Neural progenitor cell (in vitro differentiated cells): ENCODE measurements at regions not wholly inside any gene's neighbourhood (a gene's known extent, or its start where the extent isn't known, plus 50 kb on each side); places are given as distances from the start of the nearest gene placed in this dataset.

ENCODE experiments used
- DNase-seq: peaks from one replicate; pipeline ENCODE4 v3.0.0-alpha.2; 2016; ENCODE audit warnings: low spot score
- H2AFZ ChIP-seq: fragments of 200-600 bp; sonication (generic); replicated peaks from 2 replicates; pipeline ENCODE4 v1.6.1; 2016; ENCODE audit warnings: antibody characterized with exemption
- H3F3A ChIP-seq: fragments of 200-600 bp; sonication (generic); 2 replicates; pipeline ENCODE4 v1.6.1; 2016; ENCODE audit warnings: antibody characterized with exemption, low read depth
- H3K27ac ChIP-seq: fragments of 200-600 bp; sonication (generic); 2 replicates; pipeline ENCODE4 v1.5.1; 2016; ENCODE audit warnings: mild to moderate bottlenecking
- H3K27me3 ChIP-seq: fragments of 200-600 bp; sonication (generic); 2 replicates; pipeline ENCODE4 v1.6.1; 2016; ENCODE audit warnings: mild to moderate bottlenecking, moderate library complexity
- H3K36me3 ChIP-seq: fragments of 200-600 bp; sonication (generic); 2 replicates; pipeline ENCODE4 v1.5.1; 2016
- H3K4me1 ChIP-seq: fragments of 200-600 bp; sonication (generic); 2 replicates; pipeline ENCODE4 v1.6.1; 2016; ENCODE audit warnings: mixed run types
- H3K4me2 ChIP-seq: fragments of 200-600 bp; sonication (generic); 2 replicates; pipeline ENCODE4 v1.6.1; 2016
- H3K4me3 ChIP-seq: fragments of 200-600 bp; sonication (generic); 2 replicates; pipeline ENCODE4 v1.5.1; 2016
- H3K79me2 ChIP-seq: fragments of 200-600 bp; sonication (generic); 2 replicates; pipeline ENCODE4 v1.6.1; 2016; ENCODE audit warnings: low read depth
- H3K9ac ChIP-seq: fragments of 200-600 bp; sonication (generic); 2 replicates; pipeline ENCODE4 v1.6.1; 2016
- H3K9me3 ChIP-seq: fragments of 200-600 bp; sonication (generic); 2 replicates; pipeline ENCODE4 v1.5.1; 2016; ENCODE audit warnings: low read depth
- H4K20me1 ChIP-seq: fragments of 200-600 bp; sonication (generic); 2 replicates; pipeline ENCODE4 v1.6.1; 2016; ENCODE audit warnings: low read depth
- H3K27ac Mint-ChIP-seq: 3 replicates; pipeline ENCODE4 v1.8.0; 2021; ENCODE audit warnings: mixed read lengths
- H3K27me3 Mint-ChIP-seq: 2 replicates; pipeline ENCODE4 v1.8.0; 2022; ENCODE audit warnings: low read depth, mild to moderate bottlenecking, inconsistent platforms, moderate library complexity, mixed read lengths; ENCODE audit not compliant: insufficient read depth
- H3K36me3 Mint-ChIP-seq: 3 replicates; pipeline ENCODE4 v1.8.0; 2021; ENCODE audit warnings: mixed read lengths
- H3K4me1 Mint-ChIP-seq: 3 replicates; pipeline ENCODE4 v1.8.0; 2021; ENCODE audit warnings: mixed read lengths
- H3K4me3 Mint-ChIP-seq: 3 replicates; pipeline ENCODE4 v1.8.0; 2021; ENCODE audit warnings: mild to moderate bottlenecking, moderate library complexity, mixed read lengths
- H3K9me3 Mint-ChIP-seq: 3 replicates; pipeline ENCODE4 v1.8.0; 2020; ENCODE audit warnings: mixed read lengths
- CTCF ChIP-seq: fragments of 200-600 bp; sonication (generic); IDR thresholded peaks from 2 replicates; pipeline ENCODE4 v1.5.1; 2017; ENCODE audit warnings: antibody characterized with exemption, mild to moderate bottlenecking
- EZH2 ChIP-seq: fragments of 200-600 bp; sonication (generic); IDR thresholded peaks from 2 replicates; pipeline ENCODE4 v1.6.1; 2017; ENCODE audit warnings: antibody characterized with exemption, mild to moderate bottlenecking, moderate library complexity
- EZH2phosphoT487 ChIP-seq: fragments of 200-600 bp; sonication (generic); IDR thresholded peaks from 2 replicates; pipeline ENCODE4 v1.6.1; 2017; ENCODE audit warnings: antibody characterized with exemption

- no peak overlapping the region for H3K4me2 ChIP-seq
- no peaks in the 10 kb centered on the region for H3K27me3 ChIP-seq
- Mint-ChIP-seq H3K4me3 (no peak overlapping the region), H3K36me3 (no peaks in the 10 kb centered on the region), H3K4me1 (no peaks in the 10 kb centered on the region), H3K27me3 (no peaks in the 10 kb centered on the region), H3K27ac (no peak overlapping the region), H3K9me3 (no peaks in the 10 kb centered on the region)
- no peaks in the 10 kb centered on the region for H3F3A ChIP-seq
- H3K27ac ChIP-seq: no peak overlapping the region
- no peak overlapping the region for H3K4me3 ChIP-seq
- no peaks in the 10 kb centered on the region for H4K20me1 ChIP-seq
- H3K79me2 ChIP-seq: no peaks in the 10 kb centered on the region
- TF ChIP-seq EZH2: no peak
- no peak for TF ChIP-seq CTCF
- no peak for TF ChIP-seq EZH2phosphoT487
- H3K36me3 ChIP-seq: no peaks in the 10 kb centered on the region
- H2AFZ ChIP-seq: no peak overlapping the region
- H3K4me1 ChIP-seq: no peaks in the 10 kb centered on the region
- DNase-seq: no peak
- H3K9me3 ChIP-seq: no peaks in the 10 kb centered on the region
- H3K9ac ChIP-seq: no peak overlapping the region
Observed at GRCh38 chr5:104218200-104218599, 655.6 kb upstream of the NUDT12 start.

- no peaks in the 10 kb centered on the region for H3K27me3 ChIP-seq
- H3K4me2 ChIP-seq: no peak overlapping the region
- Mint-ChIP-seq H3K4me1 (no peaks in the 10 kb centered on the region), H3K4me3 (no peak overlapping the region), H3K27ac (no peak overlapping the region), H3K27me3 (no peaks in the 10 kb centered on the region), H3K9me3 (no peaks in the 10 kb centered on the region), H3K36me3 (no peaks in the 10 kb centered on the region)
- no peak overlapping the region for H3K9ac ChIP-seq
- H3K27ac ChIP-seq: no peak overlapping the region
- H2AFZ ChIP-seq: no peak overlapping the region
- H3K36me3 ChIP-seq: no peaks in the 10 kb centered on the region
- H3K9me3 ChIP-seq: no peaks in the 10 kb centered on the region
- no peaks in the 10 kb centered on the region for H3K79me2 ChIP-seq
- no peaks in the 10 kb centered on the region for H3K4me1 ChIP-seq
- H3K4me3 ChIP-seq: no peak overlapping the region
- H3F3A ChIP-seq: no peaks in the 10 kb centered on the region
- TF ChIP-seq CTCF (no peak), EZH2 (no peak), EZH2phosphoT487 (no peak)
- no peak for DNase-seq
- no peaks in the 10 kb centered on the region for H4K20me1 ChIP-seq
Observed at GRCh38 chr5:104213216-104213615, 650.6 kb upstream of the NUDT12 start.

- H3K27me3 ChIP-seq: no peaks in the 10 kb centered on the region
- H3K4me1 ChIP-seq: no peaks in the 10 kb centered on the region
- H3K36me3 ChIP-seq: no peaks in the 10 kb centered on the region
- Mint-ChIP-seq H3K27me3 (no peaks in the 10 kb centered on the region), H3K9me3 (no peaks in the 10 kb centered on the region), H3K4me3 (no peak overlapping the region), H3K4me1 (no peaks in the 10 kb centered on the region), H3K27ac (no peak overlapping the region), H3K36me3 (no peaks in the 10 kb centered on the region)
- no peak overlapping the region for H2AFZ ChIP-seq
- no peaks in the 10 kb centered on the region for H3K9me3 ChIP-seq
- H3K79me2 ChIP-seq: no peaks in the 10 kb centered on the region
- H3K27ac ChIP-seq: no peak overlapping the region
- H3K4me2 ChIP-seq: no peak overlapping the region
- no peak overlapping the region for H3K4me3 ChIP-seq
- DNase-seq: no peak
- no peaks in the 10 kb centered on the region for H3F3A ChIP-seq
- no peak for TF ChIP-seq EZH2
- no peak for TF ChIP-seq EZH2phosphoT487
- no peak for TF ChIP-seq CTCF
- no peaks in the 10 kb centered on the region for H4K20me1 ChIP-seq
- no peak overlapping the region for H3K9ac ChIP-seq
Observed at GRCh38 chr5:104199771-104200170, 637.2 kb upstream of the NUDT12 start.

GRCh38 chr5:104198156-104198555 is 635.6 kb upstream of the NUDT12 start:
- H3K4me3 Mint-ChIP-seq: no peak overlapping the region
- no peaks in the 10 kb centered on the region for H3K4me1 Mint-ChIP-seq

More at GRCh38 chr5:104198156-104198555, 635.6 kb upstream of the NUDT12 start:
- H3K36me3 ChIP-seq: no peaks in the 10 kb centered on the region
- no peak overlapping the region for H3K4me2 ChIP-seq
- no peaks in the 10 kb centered on the region for H3K36me3 Mint-ChIP-seq
- no peaks in the 10 kb centered on the region for H3F3A ChIP-seq
- DNase-seq: no peak
- no peak overlapping the region for H3K4me3 ChIP-seq
- no peaks in the 10 kb centered on the region for H3K79me2 ChIP-seq
- H3K27ac Mint-ChIP-seq: no peak overlapping the region
- no peaks in the 10 kb centered on the region for H4K20me1 ChIP-seq
- no peak overlapping the region for H3K27ac ChIP-seq
- H2AFZ ChIP-seq: no peak overlapping the region
- no peaks in the 10 kb centered on the region for H3K9me3 ChIP-seq
- H3K9me3 Mint-ChIP-seq: no peaks in the 10 kb centered on the region
- H3K4me1 ChIP-seq: no peaks in the 10 kb centered on the region
- no peaks in the 10 kb centered on the region for H3K27me3 ChIP-seq
- no peak for TF ChIP-seq EZH2
- no peak for TF ChIP-seq CTCF
- no peak for TF ChIP-seq EZH2phosphoT487
- H3K9ac ChIP-seq: no peak overlapping the region
- no peaks in the 10 kb centered on the region for H3K27me3 Mint-ChIP-seq
